GM21390 (cell line): ENCODE measurements at regions not wholly inside any gene's neighbourhood (a gene's known extent, or its start where the extent isn't known, plus 50 kb on each side); places are given as distances from the start of the nearest gene placed in this dataset.

Source experiments
- ATAC-seq: cut with Tn5 transposase; IDR thresholded peaks from one replicate; pipeline ENCODE4 v1.9.1; 2021; ENCODE audit not compliant: unreplicated experiment

GRCh38 chr3:170734043-170734734 is 135.8 kb downstream of the RPL22L1 start:
- ATAC-seq = no peak

- ATAC-seq = no peak
Measured at GRCh38 chr3:170732660-170733245, 137.2 kb downstream of the RPL22L1 start.

GRCh38 chr3:170731281-170731680 is 138.7 kb downstream of the RPL22L1 start:
- ATAC-seq = no peak

GRCh38 chr3:170730071-170730812 is 139.8 kb downstream of the RPL22L1 start:
- no peak for ATAC-seq

- no peak for ATAC-seq
Measured at GRCh38 chr3:170728181-170728580, 141.8 kb downstream of the RPL22L1 start.

- no peak for ATAC-seq
Measured at GRCh38 chr3:170727754-170728153, 141.9 kb upstream of the SLC7A14 start.

GRCh38 chr3:170726976-170727661 is 141.2 kb upstream of the SLC7A14 start:
- no peak for ATAC-seq

GRCh38 chr3:170725285-170725731 is 139.4 kb upstream of the SLC7A14 start:
- ATAC-seq = no peak

- no peak for ATAC-seq
Measured at GRCh38 chr3:170724599-170725280, 138.9 kb upstream of the SLC7A14 start.

- no peak for ATAC-seq
Measured at GRCh38 chr3:170723241-170723640, 137.4 kb upstream of the SLC7A14 start.

- ATAC-seq = no peak
Measured at GRCh38 chr3:170721563-170721962, 135.7 kb upstream of the SLC7A14 start.

- ATAC-seq = no peak
Measured at GRCh38 chr3:170719300-170719699, 133.4 kb upstream of the SLC7A14 start.

- no peak for ATAC-seq
Measured at GRCh38 chr3:170718848-170719247, 133.0 kb upstream of the SLC7A14 start.

- ATAC-seq = no peak
Measured at GRCh38 chr3:170717410-170718402, 131.8 kb upstream of the SLC7A14 start.

- ATAC-seq = no peak
Measured at GRCh38 chr3:170716172-170716805, 130.4 kb upstream of the SLC7A14 start.

- no peak for ATAC-seq
Measured at GRCh38 chr3:170714562-170715535, 129.0 kb upstream of the SLC7A14 start.

- no peak for ATAC-seq
Measured at GRCh38 chr3:170714122-170714521, 128.2 kb upstream of the SLC7A14 start.

- ATAC-seq = no peak
Measured at GRCh38 chr3:170713653-170714052, 127.8 kb upstream of the SLC7A14 start.
